Liver (tissue), 8 donors: ENCODE measurements at regions not wholly inside any gene's neighbourhood (a gene's known extent, or its start where the extent isn't known, plus 50 kb on each side); places are given as distances from the start of the nearest gene placed in this dataset.

Experiments used
- DNase-seq: peaks from one replicate; pipeline ENCODE4 v3.0.0-alpha.2; 2017; ENCODE audit warnings: low spot score
- H3K27ac ChIP-seq, 2 donors: one replicate each; pipeline ENCODE4 v1.7.0; 2013; ENCODE audit warnings: inconsistent platforms in 2 of 2, low read length in 2 of 2, control low read depth in 1 of 2, low read depth in 1 of 2, mild to moderate bottlenecking in 1 of 2
- H3K27me3 ChIP-seq, 4 donors: one replicate each; pipeline versions ENCODE4 v1.6.1 to v1.7.0; 2013; ENCODE audit warnings: low read length in 3 of 4, inconsistent platforms in 1 of 4, mild to moderate bottlenecking in 1 of 4, moderate library complexity in 1 of 4; ENCODE audit not compliant: control insufficient read depth in 4 of 4, insufficient read depth in 4 of 4
- H3K36me3 ChIP-seq, 4 donors: one replicate each; pipeline versions ENCODE4 v1.6.1 to v1.7.0; 2013; ENCODE audit warnings: low read length in 3 of 4, mild to moderate bottlenecking in 3 of 4, low read depth in 1 of 4, moderate library complexity in 1 of 4; ENCODE audit not compliant: control insufficient read depth in 4 of 4, insufficient read depth in 3 of 4
- H3K4me1 ChIP-seq, 4 donors: one replicate each; pipeline versions ENCODE4 v1.6.1 to v1.7.0; 2013; ENCODE audit warnings: low read length in 3 of 4, mild to moderate bottlenecking in 3 of 4, moderate library complexity in 1 of 4; ENCODE audit not compliant: control insufficient read depth in 4 of 4, insufficient read depth in 4 of 4
- H3K4me3 ChIP-seq, 3 donors: one replicate each; pipeline versions ENCODE4 v1.6.1 to v1.7.0; 2013; ENCODE audit warnings: low read length in 3 of 3, control low read depth in 1 of 3, low read depth in 1 of 3, mild to moderate bottlenecking in 1 of 3
- H3K9ac ChIP-seq, 2 donors: one replicate each; pipeline ENCODE4 v1.7.0; 2013; ENCODE audit warnings: low read length in 2 of 2, mild to moderate bottlenecking in 2 of 2, moderate library complexity in 2 of 2, control low read depth in 1 of 2, low read depth in 1 of 2
- H3K9me3 ChIP-seq, 4 donors: one replicate each; pipeline versions ENCODE4 v1.6.1 to v1.7.0; 2013; ENCODE audit warnings: low read length in 3 of 4; ENCODE audit not compliant: control insufficient read depth in 4 of 4
- EGR1 ChIP-seq, 2 donors: IDR thresholded peaks; 2 replicates each; pipeline ENCODE4 v1.6.1; 2016 to 2018; ENCODE audit warnings: antibody characterized with exemption in 2 of 2, low read depth in 2 of 2
- FOXA1 ChIP-seq: IDR thresholded peaks from 2 replicates; pipeline ENCODE4 v1.6.1; 2016; ENCODE audit warnings: antibody characterized with exemption
- FOXA2 ChIP-seq: IDR thresholded peaks from 2 replicates; pipeline ENCODE4 v1.6.1; 2016; ENCODE audit warnings: antibody characterized with exemption
- GABPA ChIP-seq, 2 donors: IDR thresholded peaks in 1 of 2; conservative IDR thresholded peaks in 1 of 2; 2 replicates each; pipeline ENCODE4 v1.6.1; 2016; ENCODE audit warnings: antibody characterized with exemption in 2 of 2, mild to moderate bottlenecking in 1 of 2, moderate library complexity in 1 of 2
- HNF4A ChIP-seq, 2 donors: conservative IDR thresholded peaks; 2 replicates each; pipeline ENCODE4 v1.6.1; 2016; ENCODE audit warnings: antibody characterized with exemption in 2 of 2, mild to moderate bottlenecking in 2 of 2
- HNF4G ChIP-seq: IDR thresholded peaks from 2 replicates; pipeline ENCODE4 v1.6.1; 2016; ENCODE audit warnings: antibody characterized with exemption
- JUND ChIP-seq, 2 donors: IDR thresholded peaks; 2 replicates each; pipeline ENCODE4 v1.6.1; 2016; ENCODE audit warnings: antibody characterized with exemption in 2 of 2
- NR2F2 ChIP-seq: IDR thresholded peaks from 2 replicates; pipeline ENCODE4 v1.6.1; 2016; ENCODE audit warnings: antibody characterized with exemption
- RAD21 ChIP-seq, 2 donors: IDR thresholded peaks; 2 replicates each; pipeline ENCODE4 v1.6.1; 2016; ENCODE audit warnings: antibody characterized with exemption in 2 of 2, mild to moderate bottlenecking in 2 of 2
- RXRA ChIP-seq, 2 donors: IDR thresholded peaks; 2 replicates each; pipeline ENCODE4 v1.6.1; 2017 to 2018; ENCODE audit warnings: antibody characterized with exemption in 2 of 2, mild to moderate bottlenecking in 1 of 2
- TAF1 ChIP-seq: conservative IDR thresholded peaks from 2 replicates; pipeline ENCODE4 v1.6.1; 2016; ENCODE audit warnings: antibody characterized with exemption, mild to moderate bottlenecking
- YY1 ChIP-seq: IDR thresholded peaks from 2 replicates; pipeline ENCODE4 v1.6.1; 2016; ENCODE audit warnings: antibody characterized with exemption, mild to moderate bottlenecking
- WGBS: extraction: QIAGEN DNeasy Blood & Tissue Kit; methylation state at CpG from one replicate; pipeline ENCODE4 v1.1.7; 2013; 5-methylcytosine and 5-hydroxymethylcytosine counted together
- TF ChIP-seq, protein P1 (sequence below): IDR thresholded peaks from 2 replicates; pipeline ENCODE4 v1.6.1; 2016; ENCODE audit warnings: antibody characterized with exemption
- TF ChIP-seq, protein P2 (sequence below): IDR thresholded peaks from 2 replicates; pipeline ENCODE4 v1.6.1; 2016; ENCODE audit warnings: antibody characterized with exemption, mild to moderate bottlenecking
- TF ChIP-seq, protein P3 (sequence below): IDR thresholded peaks from 2 replicates; pipeline ENCODE4 v1.6.1; 2016; ENCODE audit warnings: antibody characterized with exemption
- TF ChIP-seq, protein P4 (sequence below): IDR thresholded peaks from 2 replicates; pipeline ENCODE4 v1.6.1; 2016; ENCODE audit warnings: antibody characterized with exemption
- TF ChIP-seq, protein P5 (sequence below): fragments of 150-350 bp; IDR thresholded peaks from 2 replicates; pipeline ENCODE4 v1.5.1; 2017; ENCODE audit warnings: improper control_type of control experiment, low read depth, low read length; ENCODE audit not compliant: missing input control
- donor health status: healthy.
- donor health status: healthy.
- donor health status: healthy.
- donor health status: healthy.
- donor health status: healthy.

DNA sequence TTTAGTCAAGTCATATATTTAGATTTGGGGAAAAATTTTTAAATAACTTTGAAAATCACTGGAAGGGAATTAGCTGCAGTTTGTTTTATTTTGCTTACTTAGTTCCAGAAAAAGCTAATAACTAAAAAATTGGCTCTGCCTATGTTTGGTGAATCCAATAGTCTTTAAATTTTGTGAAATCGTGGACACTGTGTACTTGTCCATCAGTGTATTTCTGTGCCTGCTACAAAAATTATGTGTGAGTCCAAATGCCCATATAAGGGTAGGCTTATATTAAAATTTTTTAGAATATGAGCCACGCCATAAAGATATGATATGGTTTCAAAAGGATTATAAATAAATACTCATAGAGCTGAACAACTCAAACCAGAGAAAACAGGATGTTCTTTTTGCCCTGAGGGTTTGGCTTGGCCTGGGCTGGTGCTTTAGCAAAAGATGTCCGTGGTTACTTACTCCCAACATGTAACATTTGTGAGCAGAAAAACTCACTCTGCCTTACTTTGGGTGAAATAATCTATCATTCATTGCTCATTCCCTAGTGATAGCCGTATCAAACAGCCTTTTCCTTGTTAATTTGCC is 133.2 kb upstream of the PRLR start:
- no peaks in the 10 kb centered on the region for H3K27me3 ChIP-seq
- H3K4me3 ChIP-seq: no peak overlapping the region
- H3K9me3 ChIP-seq: no peaks in the 10 kb centered on the region
- H3K36me3 ChIP-seq: no peaks in the 10 kb centered on the region
- H3K9ac ChIP-seq: no peak overlapping the region
- H3K4me1 ChIP-seq: no peaks in the 10 kb centered on the region
- 83% methylated on average over 4 of the region's 4 CpGs for WGBS
- no peak overlapping the region for H3K27ac ChIP-seq
- no peak for TF ChIP-seq HNF4G
- TF ChIP-seq NR2F2: no peak
- no peak for TF ChIP-seq TAF1
- TF ChIP-seq, protein P1, sequence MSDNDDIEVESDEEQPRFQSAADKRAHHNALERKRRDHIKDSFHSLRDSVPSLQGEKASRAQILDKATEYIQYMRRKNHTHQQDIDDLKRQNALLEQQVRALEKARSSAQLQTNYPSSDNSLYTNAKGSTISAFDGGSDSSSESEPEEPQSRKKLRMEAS: no peak
- TF ChIP-seq, protein P2, sequence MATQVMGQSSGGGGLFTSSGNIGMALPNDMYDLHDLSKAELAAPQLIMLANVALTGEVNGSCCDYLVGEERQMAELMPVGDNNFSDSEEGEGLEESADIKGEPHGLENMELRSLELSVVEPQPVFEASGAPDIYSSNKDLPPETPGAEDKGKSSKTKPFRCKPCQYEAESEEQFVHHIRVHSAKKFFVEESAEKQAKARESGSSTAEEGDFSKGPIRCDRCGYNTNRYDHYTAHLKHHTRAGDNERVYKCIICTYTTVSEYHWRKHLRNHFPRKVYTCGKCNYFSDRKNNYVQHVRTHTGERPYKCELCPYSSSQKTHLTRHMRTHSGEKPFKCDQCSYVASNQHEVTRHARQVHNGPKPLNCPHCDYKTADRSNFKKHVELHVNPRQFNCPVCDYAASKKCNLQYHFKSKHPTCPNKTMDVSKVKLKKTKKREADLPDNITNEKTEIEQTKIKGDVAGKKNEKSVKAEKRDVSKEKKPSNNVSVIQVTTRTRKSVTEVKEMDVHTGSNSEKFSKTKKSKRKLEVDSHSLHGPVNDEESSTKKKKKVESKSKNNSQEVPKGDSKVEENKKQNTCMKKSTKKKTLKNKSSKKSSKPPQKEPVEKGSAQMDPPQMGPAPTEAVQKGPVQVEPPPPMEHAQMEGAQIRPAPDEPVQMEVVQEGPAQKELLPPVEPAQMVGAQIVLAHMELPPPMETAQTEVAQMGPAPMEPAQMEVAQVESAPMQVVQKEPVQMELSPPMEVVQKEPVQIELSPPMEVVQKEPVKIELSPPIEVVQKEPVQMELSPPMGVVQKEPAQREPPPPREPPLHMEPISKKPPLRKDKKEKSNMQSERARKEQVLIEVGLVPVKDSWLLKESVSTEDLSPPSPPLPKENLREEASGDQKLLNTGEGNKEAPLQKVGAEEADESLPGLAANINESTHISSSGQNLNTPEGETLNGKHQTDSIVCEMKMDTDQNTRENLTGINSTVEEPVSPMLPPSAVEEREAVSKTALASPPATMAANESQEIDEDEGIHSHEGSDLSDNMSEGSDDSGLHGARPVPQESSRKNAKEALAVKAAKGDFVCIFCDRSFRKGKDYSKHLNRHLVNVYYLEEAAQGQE: no peak
- no peak for TF ChIP-seq EGR1 (IDR thresholded peaks at IDR 0.05; ENCODE audit: low read depth in 2 of 2)
- no peak for TF ChIP-seq YY1
- TF ChIP-seq FOXA2: no peak
- TF ChIP-seq, protein P3, sequence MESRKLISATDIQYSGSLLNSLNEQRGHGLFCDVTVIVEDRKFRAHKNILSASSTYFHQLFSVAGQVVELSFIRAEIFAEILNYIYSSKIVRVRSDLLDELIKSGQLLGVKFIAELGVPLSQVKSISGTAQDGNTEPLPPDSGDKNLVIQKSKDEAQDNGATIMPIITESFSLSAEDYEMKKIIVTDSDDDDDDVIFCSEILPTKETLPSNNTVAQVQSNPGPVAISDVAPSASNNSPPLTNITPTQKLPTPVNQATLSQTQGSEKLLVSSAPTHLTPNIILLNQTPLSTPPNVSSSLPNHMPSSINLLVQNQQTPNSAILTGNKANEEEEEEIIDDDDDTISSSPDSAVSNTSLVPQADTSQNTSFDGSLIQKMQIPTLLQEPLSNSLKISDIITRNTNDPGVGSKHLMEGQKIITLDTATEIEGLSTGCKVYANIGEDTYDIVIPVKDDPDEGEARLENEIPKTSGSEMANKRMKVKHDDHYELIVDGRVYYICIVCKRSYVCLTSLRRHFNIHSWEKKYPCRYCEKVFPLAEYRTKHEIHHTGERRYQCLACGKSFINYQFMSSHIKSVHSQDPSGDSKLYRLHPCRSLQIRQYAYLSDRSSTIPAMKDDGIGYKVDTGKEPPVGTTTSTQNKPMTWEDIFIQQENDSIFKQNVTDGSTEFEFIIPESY: no peak
- no peak for TF ChIP-seq GABPA (IDR thresholded peaks at IDR 0.05 in 1 of 2, conservative IDR thresholded peaks at IDR 0.05 in 1 of 2)
- TF ChIP-seq, protein P4, sequence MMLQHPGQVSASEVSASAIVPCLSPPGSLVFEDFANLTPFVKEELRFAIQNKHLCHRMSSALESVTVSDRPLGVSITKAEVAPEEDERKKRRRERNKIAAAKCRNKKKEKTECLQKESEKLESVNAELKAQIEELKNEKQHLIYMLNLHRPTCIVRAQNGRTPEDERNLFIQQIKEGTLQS: no peak
- no peak for TF ChIP-seq RXRA (IDR thresholded peaks at IDR 0.05)
- no peak for TF ChIP-seq RAD21 (IDR thresholded peaks at IDR 0.05)
- TF ChIP-seq FOXA1: no peak
- no peak for TF ChIP-seq HNF4A (conservative IDR thresholded peaks at IDR 0.05)
- no peak for DNase-seq

DNA sequence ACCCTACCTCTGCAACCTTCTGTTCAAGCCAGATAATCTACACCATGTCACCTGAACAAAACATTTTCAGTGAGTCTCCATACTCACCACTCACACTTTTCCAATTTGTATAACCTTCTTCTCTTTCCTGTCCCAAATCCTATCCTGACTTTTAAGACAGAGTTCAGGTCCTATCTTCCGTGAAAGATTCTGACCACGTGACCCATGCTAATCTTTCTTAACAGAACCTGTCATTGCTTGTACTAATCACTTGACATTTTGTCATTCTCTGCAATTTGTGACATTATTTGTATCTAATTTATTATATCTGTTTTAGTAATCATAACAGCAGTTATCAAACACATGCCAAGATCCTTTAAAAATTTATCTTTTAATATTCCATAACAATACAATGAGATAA is 132.5 kb upstream of the PRLR start:
- H3K9ac ChIP-seq: no peak overlapping the region
- H3K9me3 ChIP-seq: no peaks in the 10 kb centered on the region
- 84% methylated on average over 2 of the region's 2 CpGs for WGBS
- no peaks in the 10 kb centered on the region for H3K36me3 ChIP-seq
- H3K4me3 ChIP-seq: no peak overlapping the region
- H3K27ac ChIP-seq: no peak overlapping the region
- H3K4me1 ChIP-seq: no peaks in the 10 kb centered on the region
- no peak for DNase-seq
- H3K27me3 ChIP-seq: no peaks in the 10 kb centered on the region
- TF ChIP-seq JUND (IDR thresholded peaks at IDR 0.05) (no peak), HNF4A (conservative IDR thresholded peaks at IDR 0.05) (no peak), GABPA (IDR thresholded peaks at IDR 0.05 in 1 of 2, conservative IDR thresholded peaks at IDR 0.05 in 1 of 2) (no peak), YY1 (no peak), TAF1 (no peak), NR2F2 (no peak), FOXA2 (no peak), RAD21 (IDR thresholded peaks at IDR 0.05) (no peak), HNF4G (no peak)
- TF ChIP-seq, protein P4: no peak
- TF ChIP-seq, protein P2: no peak
- TF ChIP-seq, protein P5, sequence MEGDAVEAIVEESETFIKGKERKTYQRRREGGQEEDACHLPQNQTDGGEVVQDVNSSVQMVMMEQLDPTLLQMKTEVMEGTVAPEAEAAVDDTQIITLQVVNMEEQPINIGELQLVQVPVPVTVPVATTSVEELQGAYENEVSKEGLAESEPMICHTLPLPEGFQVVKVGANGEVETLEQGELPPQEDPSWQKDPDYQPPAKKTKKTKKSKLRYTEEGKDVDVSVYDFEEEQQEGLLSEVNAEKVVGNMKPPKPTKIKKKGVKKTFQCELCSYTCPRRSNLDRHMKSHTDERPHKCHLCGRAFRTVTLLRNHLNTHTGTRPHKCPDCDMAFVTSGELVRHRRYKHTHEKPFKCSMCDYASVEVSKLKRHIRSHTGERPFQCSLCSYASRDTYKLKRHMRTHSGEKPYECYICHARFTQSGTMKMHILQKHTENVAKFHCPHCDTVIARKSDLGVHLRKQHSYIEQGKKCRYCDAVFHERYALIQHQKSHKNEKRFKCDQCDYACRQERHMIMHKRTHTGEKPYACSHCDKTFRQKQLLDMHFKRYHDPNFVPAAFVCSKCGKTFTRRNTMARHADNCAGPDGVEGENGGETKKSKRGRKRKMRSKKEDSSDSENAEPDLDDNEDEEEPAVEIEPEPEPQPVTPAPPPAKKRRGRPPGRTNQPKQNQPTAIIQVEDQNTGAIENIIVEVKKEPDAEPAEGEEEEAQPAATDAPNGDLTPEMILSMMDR: no peak
- TF ChIP-seq, protein P3: no peak
